ENCODE measurements at regions not wholly inside any gene's neighbourhood (a gene's known extent, or its start where the extent isn't known, plus 50 kb on each side); places are given as distances from the start of the nearest gene placed in this dataset.

DNA sequence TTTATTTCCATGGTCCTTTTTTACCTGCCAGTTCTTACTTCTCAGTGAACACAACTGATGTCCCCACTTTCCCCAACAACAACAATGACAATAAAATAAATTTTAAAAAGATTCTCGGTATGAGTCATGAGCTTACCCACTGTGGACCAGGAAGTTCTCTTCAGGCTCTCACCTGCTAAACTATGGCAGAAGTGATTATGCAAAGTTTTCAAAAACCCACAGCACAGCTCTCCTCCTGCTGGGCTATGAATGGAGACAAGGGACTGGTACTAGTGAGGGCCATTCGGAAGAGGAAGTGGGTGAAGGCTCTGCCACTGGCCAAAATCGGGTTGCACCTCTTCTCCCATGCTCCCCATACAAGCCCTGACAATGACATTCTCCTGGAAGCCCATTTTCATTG lies 429.4 kb downstream of the PIK3R1 start:
- Histone ChIP-seq H3K9me3 (ENCODE audit: control insufficient read depth, insufficient read depth, low read length) (no peaks in the 10 kb centered on the region), H3K4me3 (ENCODE audit: low read length) (no peak overlapping the region), H3K27ac (ENCODE audit: low read length) (no peak overlapping the region), H3K27me3 (ENCODE audit: control insufficient read depth, insufficient read depth, low read length) (no peaks in the 10 kb centered on the region), H3K4me1 (ENCODE audit: control insufficient read depth, insufficient read depth, low read length) (no peaks in the 10 kb centered on the region), H3K36me3 (ENCODE audit: control insufficient read depth, insufficient read depth, low read length) (no peaks in the 10 kb centered on the region)
- H3K4me3 Mint-ChIP-seq: no peak overlapping the region
- H3K27ac Mint-ChIP-seq: no peak overlapping the region
- ATAC-seq: no peak
- intact Hi-C loops (cut with micrococcal nuclease): no loop called here
- no peaks in the 10 kb centered on the region for H3K9me3 Mint-ChIP-seq
- whole genome bisulfite sequencing (ENCODE audit: insufficient coverage): 60% methylated on average over 3 of the region's 3 CpGs
- peaks cover 7 to 31% of the 10 kb centered on the region in 2 donors for H3K27me3 Mint-ChIP-seq (ENCODE audit: low read depth in 2 of 2)
- no peaks in the 10 kb centered on the region for H3K36me3 Mint-ChIP-seq
- H3K4me1 Mint-ChIP-seq: no peaks in the 10 kb centered on the region
- no peak for DNase-seq
- TF ChIP-seq, protein P1, sequence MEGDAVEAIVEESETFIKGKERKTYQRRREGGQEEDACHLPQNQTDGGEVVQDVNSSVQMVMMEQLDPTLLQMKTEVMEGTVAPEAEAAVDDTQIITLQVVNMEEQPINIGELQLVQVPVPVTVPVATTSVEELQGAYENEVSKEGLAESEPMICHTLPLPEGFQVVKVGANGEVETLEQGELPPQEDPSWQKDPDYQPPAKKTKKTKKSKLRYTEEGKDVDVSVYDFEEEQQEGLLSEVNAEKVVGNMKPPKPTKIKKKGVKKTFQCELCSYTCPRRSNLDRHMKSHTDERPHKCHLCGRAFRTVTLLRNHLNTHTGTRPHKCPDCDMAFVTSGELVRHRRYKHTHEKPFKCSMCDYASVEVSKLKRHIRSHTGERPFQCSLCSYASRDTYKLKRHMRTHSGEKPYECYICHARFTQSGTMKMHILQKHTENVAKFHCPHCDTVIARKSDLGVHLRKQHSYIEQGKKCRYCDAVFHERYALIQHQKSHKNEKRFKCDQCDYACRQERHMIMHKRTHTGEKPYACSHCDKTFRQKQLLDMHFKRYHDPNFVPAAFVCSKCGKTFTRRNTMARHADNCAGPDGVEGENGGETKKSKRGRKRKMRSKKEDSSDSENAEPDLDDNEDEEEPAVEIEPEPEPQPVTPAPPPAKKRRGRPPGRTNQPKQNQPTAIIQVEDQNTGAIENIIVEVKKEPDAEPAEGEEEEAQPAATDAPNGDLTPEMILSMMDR (IDR thresholded peaks at IDR 0.05): no peak

DNA sequence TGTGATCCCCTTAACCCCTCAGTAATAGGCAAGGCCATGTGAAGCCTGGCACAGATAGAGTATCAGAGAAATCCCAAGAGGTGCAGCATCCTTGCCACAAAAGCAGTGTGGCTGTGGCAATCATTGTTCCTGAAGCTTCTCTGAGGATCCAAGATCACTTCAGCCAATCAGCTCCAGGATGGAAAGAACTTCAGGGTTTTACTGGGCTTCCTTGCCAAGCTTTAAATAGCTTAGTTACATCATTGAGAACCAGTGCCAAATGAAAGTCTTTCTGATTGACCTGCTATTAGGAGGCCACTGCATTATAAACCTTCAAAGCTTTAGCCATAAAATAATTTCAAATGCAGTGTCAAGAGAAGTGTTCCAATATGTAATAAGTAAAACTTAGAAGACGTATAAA lies 430.6 kb downstream of the PIK3R1 start:
- H3K27me3 Mint-ChIP-seq (ENCODE audit: low read depth in 2 of 2): peaks cover 3 to 19% of the 10 kb centered on the region in 2 donors
- Histone ChIP-seq H3K27me3 (ENCODE audit: control insufficient read depth, insufficient read depth, low read length) (no peaks in the 10 kb centered on the region), H3K36me3 (ENCODE audit: control insufficient read depth, insufficient read depth, low read length) (no peaks in the 10 kb centered on the region), H3K27ac (ENCODE audit: low read length) (no peak overlapping the region), H3K9me3 (ENCODE audit: control insufficient read depth, insufficient read depth, low read length) (no peaks in the 10 kb centered on the region), H3K4me1 (ENCODE audit: control insufficient read depth, insufficient read depth, low read length) (no peaks in the 10 kb centered on the region), H3K4me3 (ENCODE audit: low read length) (no peak overlapping the region)
- no peak overlapping the region for H3K4me3 Mint-ChIP-seq
- DNase-seq (no peak), ATAC-seq (no peak)
- H3K36me3 Mint-ChIP-seq: no peaks in the 10 kb centered on the region
- no peaks in the 10 kb centered on the region for H3K9me3 Mint-ChIP-seq
- TF ChIP-seq, protein P1 (IDR thresholded peaks at IDR 0.05): no peak
- no peaks in the 10 kb centered on the region for H3K4me1 Mint-ChIP-seq
- 92% methylated on average over 1 of the region's 1 CpG for WGBS (ENCODE audit: insufficient coverage)
- no peak overlapping the region for H3K27ac Mint-ChIP-seq
- intact Hi-C loops (cut with micrococcal nuclease): no loop called here

DNA sequence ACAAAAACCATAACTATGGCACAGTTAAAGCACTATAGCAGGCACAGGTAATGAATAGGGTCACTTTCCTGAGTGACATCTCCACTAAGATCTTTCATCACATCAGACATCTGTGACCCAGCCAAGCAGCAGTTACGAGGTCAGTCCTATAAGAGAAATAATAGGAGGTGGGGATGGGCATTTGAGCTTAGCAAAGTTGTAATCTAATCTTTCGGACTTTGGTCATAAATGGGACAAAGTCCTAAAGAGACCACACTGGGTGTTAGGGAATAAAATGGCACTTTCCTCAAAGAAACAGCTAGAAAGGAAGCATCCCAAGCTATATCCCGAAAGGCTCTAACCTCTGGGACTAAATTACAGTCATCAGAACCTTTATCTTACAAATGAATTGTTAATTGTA lies 432.2 kb downstream of the PIK3R1 start:
- no peaks in the 10 kb centered on the region for H3K9me3 ChIP-seq (ENCODE audit: control insufficient read depth, insufficient read depth, low read length)
- ATAC-seq (no peak), DNase-seq (no peak)
- TF ChIP-seq, protein P1 (IDR thresholded peaks at IDR 0.05): no peak
- H3K36me3 ChIP-seq (ENCODE audit: control insufficient read depth, insufficient read depth, low read length): no peaks in the 10 kb centered on the region
- Mint-ChIP-seq H3K4me3 (no peak overlapping the region), H3K27me3 (ENCODE audit: low read depth in 2 of 2) (peaks cover 2 to 4% of the 10 kb centered on the region in 2 donors), H3K4me1 (no peaks in the 10 kb centered on the region), H3K27ac (no peak overlapping the region), H3K36me3 (no peaks in the 10 kb centered on the region), H3K9me3 (no peaks in the 10 kb centered on the region)
- H3K27ac ChIP-seq (ENCODE audit: low read length): no peak overlapping the region
- WGBS (ENCODE audit: insufficient coverage): 93% methylated on average over 3 of the region's 3 CpGs
- no peak overlapping the region for H3K4me3 ChIP-seq (ENCODE audit: low read length)
- no peaks in the 10 kb centered on the region for H3K4me1 ChIP-seq (ENCODE audit: control insufficient read depth, insufficient read depth, low read length)
- intact Hi-C loops (cut with micrococcal nuclease): no loop called here
- H3K27me3 ChIP-seq (ENCODE audit: control insufficient read depth, insufficient read depth, low read length): no peaks in the 10 kb centered on the region
